Inflammatory macrophage (primary cell): ENCODE measurements at regions not wholly inside any gene's neighbourhood (a gene's known extent, or its start where the extent isn't known, plus 50 kb on each side); places are given as distances from the start of the nearest gene placed in this dataset.
"Not testable (repeated sequence)": the region's sequence is repeated elsewhere in the genome, so short reads cannot be mapped to it uniquely, and the experiment has no call there.

Source experiments
- DNase-seq, 2 donors: peaks; one replicate each; pipeline ENCODE4 v3.0.0-alpha.2; 2020 to 2022

DNA sequence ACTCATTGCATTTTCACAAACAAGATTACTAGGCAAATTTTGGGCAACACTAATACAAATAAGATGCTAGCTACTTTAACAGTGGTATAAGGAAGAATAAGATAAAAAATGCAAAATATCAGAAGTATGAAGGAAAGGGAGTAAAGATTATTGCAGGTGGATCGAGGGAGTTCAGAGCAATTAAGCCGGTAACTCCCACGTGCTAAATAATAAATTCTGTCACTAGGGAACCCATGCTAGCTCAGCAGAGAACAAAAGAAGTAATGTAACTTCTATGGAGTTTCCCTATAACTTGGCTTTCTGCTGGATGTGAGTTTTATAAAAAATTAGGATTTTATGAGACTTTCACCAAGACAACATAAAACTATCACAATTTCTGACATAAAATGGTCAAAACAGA, 470.5 kb upstream of the RGS18 start:
- DNase-seq, result no peak

DNA sequence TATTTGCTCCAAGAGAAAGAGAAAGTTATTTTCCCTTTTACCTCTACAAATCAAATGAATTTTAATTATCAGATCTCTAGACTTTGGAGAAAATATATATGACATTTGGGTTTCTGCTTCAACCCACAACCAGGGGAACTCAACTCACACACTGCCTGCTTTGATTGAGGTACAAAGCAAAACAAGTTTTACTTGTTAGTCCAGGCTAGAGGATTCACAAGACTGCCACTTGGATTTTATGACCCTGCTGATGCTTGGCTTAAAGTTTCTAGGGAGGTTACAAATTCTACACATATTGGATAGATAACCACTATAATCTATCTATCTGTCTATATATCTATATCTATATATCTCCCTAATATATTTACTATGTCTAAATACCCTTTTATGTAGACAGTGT, 467.3 kb upstream of the RGS18 start:
- no peak for DNase-seq

- DNase-seq, result no peak
Measured at GRCh38 chr1:191693797-191694196, 464.5 kb upstream of the RGS18 start.

- DNase-seq, result no peak
Measured at GRCh38 chr1:191695865-191696264, 462.4 kb upstream of the RGS18 start.

DNA sequence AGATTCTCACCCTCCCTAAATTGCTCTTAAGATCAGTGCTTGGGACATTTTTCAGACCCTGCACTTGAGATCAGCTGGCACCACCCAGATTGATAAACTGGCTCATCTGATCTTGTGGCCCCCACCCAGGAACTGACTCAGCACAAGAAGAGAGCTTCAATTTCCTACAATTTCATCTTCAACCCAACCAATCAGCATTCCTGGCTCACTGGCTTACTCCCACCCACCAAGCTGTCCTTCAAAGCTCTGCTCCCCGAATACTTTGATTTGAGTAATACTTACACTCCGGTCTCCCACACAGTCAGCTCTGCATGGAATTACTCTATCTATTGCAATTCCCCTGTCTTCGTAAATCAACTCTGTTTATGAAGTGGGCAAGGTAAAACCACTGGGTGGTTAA, 461.9 kb upstream of the RGS18 start:
- DNase-seq, result no peak

DNA sequence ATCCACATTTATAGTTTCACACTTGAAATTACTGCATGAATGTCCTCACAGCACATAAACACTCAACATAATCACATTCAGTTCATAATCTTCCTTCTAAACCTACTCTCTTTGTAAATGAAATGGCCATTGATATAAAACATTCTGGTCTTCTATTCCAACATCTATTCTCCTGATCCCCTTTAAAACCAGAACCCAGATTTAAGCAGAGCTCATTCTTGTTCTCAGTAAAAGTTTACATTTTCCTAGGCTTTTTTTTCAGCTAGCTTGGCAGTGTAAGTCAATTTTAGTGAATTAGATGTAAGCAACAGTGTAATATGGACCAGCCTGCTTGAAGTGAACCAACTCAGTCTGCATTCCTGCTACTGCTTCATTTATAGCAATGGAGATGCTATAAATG, 460.7 kb upstream of the RGS18 start:
- no peak for DNase-seq

DNA sequence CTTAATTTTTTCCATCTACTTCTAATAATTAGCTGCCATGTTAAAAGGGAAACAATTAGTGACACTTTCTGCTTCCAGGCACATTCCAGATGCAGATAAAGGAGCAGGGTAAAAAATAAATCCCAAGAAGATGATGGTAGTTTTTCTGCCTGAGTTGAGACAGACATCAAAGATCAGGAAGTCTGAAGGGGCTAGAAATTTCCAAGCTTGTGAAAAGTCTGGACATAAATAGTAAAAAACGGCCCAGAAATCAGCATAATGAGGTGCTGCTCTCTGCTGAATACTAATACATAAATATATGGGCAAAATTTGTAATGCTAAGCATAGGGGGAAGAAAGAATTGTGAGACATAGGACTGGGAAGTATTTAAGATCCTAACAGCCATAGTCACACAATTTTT, 460.0 kb upstream of the RGS18 start:
- DNase-seq, result no peak

DNA sequence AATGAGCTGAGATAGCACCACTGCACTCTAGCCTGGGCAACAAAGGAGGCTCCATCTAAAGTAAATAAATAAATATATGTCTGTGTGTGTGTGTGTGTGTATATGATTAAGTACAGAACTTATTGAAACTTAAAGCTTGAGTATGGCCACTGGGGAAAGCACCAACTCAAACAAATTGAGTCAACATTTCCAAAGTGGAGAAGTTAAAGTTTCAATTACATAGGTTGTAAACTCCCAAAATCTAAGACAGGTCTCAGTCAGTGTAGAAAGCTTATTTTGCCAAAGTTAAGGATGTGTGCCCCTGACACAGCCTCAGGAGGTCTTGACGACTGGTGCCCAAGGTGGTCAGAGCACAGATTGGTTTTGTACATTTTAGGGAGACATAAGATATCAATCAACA, 458.9 kb upstream of the RGS18 start:
- DNase-seq, result no peak

- no peak for DNase-seq
Measured at GRCh38 chr1:191700922-191701321, 457.3 kb upstream of the RGS18 start.

GRCh38 chr1:191702124-191702523, 456.1 kb upstream of the RGS18 start:
- DNase-seq, result no peak

- no peak for DNase-seq
Measured at GRCh38 chr1:191707288-191707687, 451.0 kb upstream of the RGS18 start.

- DNase-seq, result no peak
Measured at GRCh38 chr1:191709215-191709614, 449.0 kb upstream of the RGS18 start.

DNA sequence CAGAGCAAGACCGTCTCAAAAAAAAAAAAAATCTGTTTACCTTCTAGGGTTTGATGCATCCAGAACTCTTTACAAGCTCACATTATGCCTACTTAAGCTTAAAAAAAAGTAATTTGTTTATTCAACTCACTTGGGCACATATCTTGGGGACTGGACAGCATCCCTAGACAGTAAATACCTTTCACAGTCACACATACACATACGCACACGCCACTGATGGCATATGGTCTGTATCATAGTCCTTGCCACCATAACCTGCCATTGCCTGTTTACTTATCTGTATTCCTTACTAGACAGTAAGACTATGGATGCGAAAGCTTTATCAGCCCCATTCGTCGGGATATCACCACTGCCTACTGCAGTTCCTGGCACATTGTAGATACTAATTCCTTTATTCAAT, 446.3 kb upstream of the RGS18 start:
- DNase-seq, result no peak

GRCh38 chr1:191714845-191715244, 443.4 kb upstream of the RGS18 start:
- no peak for DNase-seq

- DNase-seq, result no peak
Measured at GRCh38 chr1:191729742-191730141, 428.5 kb upstream of the RGS18 start.

- DNase-seq, result not testable (repeated sequence)
Measured at GRCh38 chr1:191731608-191732302, 426.5 kb upstream of the RGS18 start.

DNA sequence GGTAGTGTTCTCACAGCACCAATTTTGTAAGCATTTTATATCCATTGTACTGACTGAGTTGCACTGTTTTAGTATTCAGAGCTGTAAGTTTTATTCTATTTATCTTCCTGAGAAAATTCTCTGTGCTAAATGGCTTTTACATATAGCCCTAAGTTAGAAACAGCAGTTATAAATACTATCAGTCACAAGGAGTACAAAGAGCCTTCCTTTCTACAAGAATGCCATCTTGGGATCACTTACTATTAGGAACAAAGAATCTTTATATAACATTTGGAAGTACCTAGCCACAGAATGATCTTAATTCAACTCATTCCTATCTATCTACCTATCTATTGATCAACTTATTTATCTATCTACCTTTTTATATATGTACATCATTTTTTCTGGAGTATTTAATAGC, 423.9 kb upstream of the RGS18 start:
- DNase-seq, result no peak

- no peak for DNase-seq
Measured at GRCh38 chr1:191739544-191739943, 418.7 kb upstream of the RGS18 start.

GRCh38 chr1:191752342-191752741, 405.9 kb upstream of the RGS18 start:
- no peak for DNase-seq

GRCh38 chr1:191760016-191760415, 398.2 kb upstream of the RGS18 start:
- no peak for DNase-seq

GRCh38 chr1:191788551-191788950, 369.7 kb upstream of the RGS18 start:
- DNase-seq, result no peak

GRCh38 chr1:191798178-191798577, 360.1 kb upstream of the RGS18 start:
- no peak for DNase-seq

DNA sequence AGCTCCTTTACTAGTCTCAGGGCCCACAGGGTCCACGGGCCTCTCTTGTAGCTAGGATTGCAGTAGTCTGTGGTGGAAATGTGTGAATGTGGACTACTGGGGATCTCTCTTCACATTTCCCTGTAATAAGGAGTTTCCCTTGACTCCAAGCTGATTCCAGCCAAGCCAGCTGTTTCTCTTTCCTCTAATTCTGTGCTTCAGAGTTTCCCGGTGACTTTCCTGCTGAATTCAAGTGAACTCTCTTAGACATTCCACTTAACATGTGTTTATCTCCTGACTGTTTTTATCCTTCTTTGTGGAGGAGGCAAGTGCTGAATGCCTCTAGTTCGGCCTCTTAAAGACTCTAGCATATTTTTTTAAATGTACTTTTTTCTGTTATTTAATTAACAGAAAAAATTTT, 354.0 kb upstream of the RGS18 start:
- no peak for DNase-seq

- DNase-seq, result not testable (repeated sequence)
Measured at GRCh38 chr1:191813593-191813992, 344.7 kb upstream of the RGS18 start.

GRCh38 chr1:191818198-191818597, 340.1 kb upstream of the RGS18 start:
- DNase-seq, result no peak
